Bronchial epithelial cell (primary cell): ENCODE measurements at regions not wholly inside any gene's neighbourhood (a gene's known extent, or its start where the extent isn't known, plus 50 kb on each side); places are given as distances from the start of the nearest gene placed in this dataset.

Experiments used
- DNase-seq: peaks from one replicate; pipeline ENCODE4 v3.0.0-alpha.2; 2010; ENCODE audit warnings: low read depth
- FAIRE-seq: peaks from 2 replicates; lab custom pipeline; 2011; peaks lifted over from hg19 to GRCh38; lab: Jason Lieb, UNC
- H3K27me3 ChIP-seq: 2 replicates; pipeline ENCODE4 v1.5.1; 2011; ENCODE audit warnings: low read length; ENCODE audit not compliant: control insufficient read depth, insufficient read depth
- H3K36me3 ChIP-seq: 2 replicates; pipeline ENCODE4 v1.5.1; 2011; ENCODE audit warnings: low read length; ENCODE audit not compliant: control insufficient read depth, insufficient read depth
- H3K4me3 ChIP-seq: 2 replicates; pipeline ENCODE4 v1.5.1; 2011; ENCODE audit warnings: mild to moderate bottlenecking, low read depth, low read length, control low read depth
- TF ChIP-seq, protein P1 (sequence below): IDR thresholded peaks from 2 replicates; pipeline ENCODE4 v1.5.1; 2011; ENCODE audit warnings: mild to moderate bottlenecking, moderate library complexity, low read length, control low read depth, inconsistent platforms; ENCODE audit not compliant: insufficient read depth, severe bottlenecking

GRCh38 chr9:11016081-11016480, 403.3 kb upstream of the PTPRD start:
- no peak for FAIRE-seq

GRCh38 chr9:11023201-11023600, 410.4 kb upstream of the PTPRD start:
- FAIRE-seq (no peak), DNase-seq (no peak)
- H3K4me3 ChIP-seq: no peak overlapping the region
- H3K36me3 ChIP-seq: no peaks in the 10 kb centered on the region
- no peaks in the 10 kb centered on the region for H3K27me3 ChIP-seq
- TF ChIP-seq, protein P1, sequence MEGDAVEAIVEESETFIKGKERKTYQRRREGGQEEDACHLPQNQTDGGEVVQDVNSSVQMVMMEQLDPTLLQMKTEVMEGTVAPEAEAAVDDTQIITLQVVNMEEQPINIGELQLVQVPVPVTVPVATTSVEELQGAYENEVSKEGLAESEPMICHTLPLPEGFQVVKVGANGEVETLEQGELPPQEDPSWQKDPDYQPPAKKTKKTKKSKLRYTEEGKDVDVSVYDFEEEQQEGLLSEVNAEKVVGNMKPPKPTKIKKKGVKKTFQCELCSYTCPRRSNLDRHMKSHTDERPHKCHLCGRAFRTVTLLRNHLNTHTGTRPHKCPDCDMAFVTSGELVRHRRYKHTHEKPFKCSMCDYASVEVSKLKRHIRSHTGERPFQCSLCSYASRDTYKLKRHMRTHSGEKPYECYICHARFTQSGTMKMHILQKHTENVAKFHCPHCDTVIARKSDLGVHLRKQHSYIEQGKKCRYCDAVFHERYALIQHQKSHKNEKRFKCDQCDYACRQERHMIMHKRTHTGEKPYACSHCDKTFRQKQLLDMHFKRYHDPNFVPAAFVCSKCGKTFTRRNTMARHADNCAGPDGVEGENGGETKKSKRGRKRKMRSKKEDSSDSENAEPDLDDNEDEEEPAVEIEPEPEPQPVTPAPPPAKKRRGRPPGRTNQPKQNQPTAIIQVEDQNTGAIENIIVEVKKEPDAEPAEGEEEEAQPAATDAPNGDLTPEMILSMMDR: no peak

More at GRCh38 chr9:11016081-11016480, 403.3 kb upstream of the PTPRD start:
- no peak overlapping the region for H3K4me3 ChIP-seq
- no peaks in the 10 kb centered on the region for H3K27me3 ChIP-seq
- H3K36me3 ChIP-seq: no peaks in the 10 kb centered on the region
- peak; percentile 50 for DNase-seq
- TF ChIP-seq, protein P1: no peak

DNA sequence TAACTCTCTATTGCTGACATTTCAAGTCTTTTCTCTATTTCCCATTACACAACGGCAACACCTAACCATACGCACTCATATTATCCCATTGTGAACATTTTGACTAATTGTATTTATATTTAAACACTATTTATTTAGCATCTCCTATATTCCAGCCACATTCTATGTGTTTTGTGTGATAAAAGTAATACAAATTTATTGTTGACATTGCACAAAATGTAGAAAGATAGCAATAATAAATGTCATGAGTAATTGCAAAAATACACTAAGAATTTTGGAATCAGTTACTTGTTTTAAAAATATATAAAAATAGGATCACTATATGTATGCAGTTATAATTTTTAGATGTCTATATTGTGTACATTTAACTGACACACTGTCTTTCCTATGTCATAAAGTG, 413.0 kb upstream of the PTPRD start:
- no peaks in the 10 kb centered on the region for H3K27me3 ChIP-seq
- no peaks in the 10 kb centered on the region for H3K36me3 ChIP-seq
- no peak for FAIRE-seq
- no peak overlapping the region for H3K4me3 ChIP-seq
- TF ChIP-seq, protein P1: no peak
- DNase-seq: no peak

DNA sequence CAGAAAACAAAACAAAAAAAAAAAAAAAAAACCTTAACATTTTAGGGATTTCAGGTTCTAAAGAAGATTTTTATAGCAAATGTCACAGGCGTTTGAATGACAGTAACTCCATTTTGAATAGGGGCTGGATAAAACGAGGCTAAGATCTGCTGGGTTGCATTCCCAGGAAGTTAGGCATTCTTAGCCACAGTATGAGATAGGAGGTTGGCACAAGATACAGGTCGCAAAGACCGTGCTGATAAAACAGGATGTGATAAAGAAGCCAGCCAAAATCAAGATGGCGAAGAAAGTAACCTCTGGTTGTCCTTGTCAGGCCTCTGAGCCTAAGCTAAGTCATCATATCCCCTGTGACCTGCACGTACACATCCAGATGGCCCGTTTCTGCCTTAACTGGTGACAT, 425.6 kb upstream of the PTPRD start:
- DNase-seq (no peak), FAIRE-seq (no peak)
- Histone ChIP-seq H3K36me3 (no peaks in the 10 kb centered on the region), H3K4me3 (no peak overlapping the region), H3K27me3 (no peaks in the 10 kb centered on the region)
- TF ChIP-seq, protein P1: no peak

DNA sequence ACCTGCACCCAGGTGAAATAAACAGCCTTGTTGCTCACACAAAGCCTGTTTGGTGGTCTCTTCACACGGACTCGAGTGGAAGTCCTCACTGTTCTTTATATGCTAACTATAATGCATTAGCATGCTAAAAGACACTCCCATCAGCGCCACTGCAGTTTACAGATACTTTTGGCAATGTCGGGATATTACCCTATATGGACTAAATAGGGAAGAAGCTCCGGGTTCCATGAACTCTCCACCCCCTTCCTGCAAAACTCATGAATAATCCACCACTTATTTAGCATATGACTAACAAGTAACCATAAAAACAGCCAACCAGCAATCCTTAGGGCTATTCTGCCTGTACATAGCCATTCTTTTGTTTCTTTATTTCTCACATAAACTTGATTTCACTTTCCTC, 426.2 kb upstream of the PTPRD start:
- no peaks in the 10 kb centered on the region for H3K27me3 ChIP-seq
- H3K4me3 ChIP-seq: no peak overlapping the region
- FAIRE-seq (no peak), DNase-seq (no peak)
- no peaks in the 10 kb centered on the region for H3K36me3 ChIP-seq
- TF ChIP-seq, protein P1: no peak

- no peak overlapping the region for H3K4me3 ChIP-seq
- FAIRE-seq (no peak), DNase-seq (no peak)
- no peaks in the 10 kb centered on the region for H3K27me3 ChIP-seq
- no peaks in the 10 kb centered on the region for H3K36me3 ChIP-seq
- TF ChIP-seq, protein P1: no peak
Observed at GRCh38 chr9:11045589-11045988, 432.8 kb upstream of the PTPRD start.
